Neural cell (in vitro differentiated cells): ENCODE measurements at regions not wholly inside any gene's neighbourhood (a gene's known extent, or its start where the extent isn't known, plus 50 kb on each side); places are given as distances from the start of the nearest gene placed in this dataset.

ENCODE experiments used
- H2AFZ ChIP-seq: fragments of 200-600, 300-800 bp; sonication (generic), shearing (Covaris generic); 2 replicates; pipeline ENCODE4 v1.6.0; 2014; ENCODE audit warnings: low read depth, mild to moderate bottlenecking, antibody characterized with exemption, low read length, moderate library complexity
- H3F3A ChIP-seq: fragments of 200-600 bp; shearing (Covaris generic); 2 replicates; pipeline ENCODE4 v1.6.1; 2016; ENCODE audit warnings: mild to moderate bottlenecking, moderate library complexity, mixed read lengths, antibody characterized with exemption, low read length; ENCODE audit not compliant: insufficient read depth, poor library complexity, severe bottlenecking
- H3K27ac ChIP-seq: fragments of 200-600, 300-800 bp; sonication (generic), shearing (Covaris generic); 2 replicates; pipeline ENCODE4 v1.5.1; 2014; ENCODE audit warnings: mild to moderate bottlenecking, low read length, moderate library complexity
- H3K27me3 ChIP-seq: fragments of 300-800, 200-600 bp; sonication (generic), shearing (Covaris generic); 2 replicates; pipeline ENCODE4 v1.6.0; 2014; ENCODE audit warnings: mild to moderate bottlenecking, low read depth, low read length, moderate library complexity; ENCODE audit not compliant: insufficient read depth
- H3K36me3 ChIP-seq: fragments of 300-800, 200-600 bp; sonication (generic), shearing (Covaris generic); 2 replicates; pipeline ENCODE4 v1.5.1; 2014; ENCODE audit warnings: mild to moderate bottlenecking, antibody characterized with exemption, low read length, moderate library complexity; ENCODE audit not compliant: insufficient read depth
- H3K4me2 ChIP-seq: fragments of 300-800, 200-600 bp; sonication (generic), shearing (Covaris generic); 2 replicates; pipeline ENCODE4 v1.6.0; 2014; ENCODE audit warnings: mild to moderate bottlenecking, low read length
- H3K4me3 ChIP-seq: fragments of 300-800, 200-600 bp; sonication (generic), shearing (Covaris generic); 2 replicates; pipeline ENCODE4 v1.5.1; 2014; ENCODE audit warnings: mild to moderate bottlenecking, low read length, moderate library complexity
- H3K79me2 ChIP-seq: fragments of 200-600 bp; shearing (Covaris generic); replicated peaks from 2 replicates; pipeline ENCODE4 v1.6.0; 2014; ENCODE audit warnings: mild to moderate bottlenecking, low read length, moderate library complexity; ENCODE audit not compliant: insufficient read depth
- H3K9ac ChIP-seq: fragments of 300-800, 200-600 bp; sonication (generic), shearing (Covaris generic); 2 replicates; pipeline ENCODE4 v1.6.1; 2016; ENCODE audit warnings: mild to moderate bottlenecking, low read length, mixed read lengths
- H3K9me2 ChIP-seq: fragments of 200-600 bp; shearing (Covaris generic); 2 replicates; pipeline ENCODE4 v1.6.1; 2016; ENCODE audit warnings: mild to moderate bottlenecking, low read length, mixed read lengths; ENCODE audit not compliant: insufficient read depth
- H3K9me3 ChIP-seq: fragments of 200-600, 300-800 bp; sonication (generic), shearing (Covaris generic); 2 replicates; pipeline ENCODE4 v1.6.1; 2016; ENCODE audit warnings: mild to moderate bottlenecking, mixed run types, low read length, moderate library complexity, mixed read lengths
- H4K20me1 ChIP-seq: fragments of 200-600 bp; shearing (Covaris generic); 2 replicates; pipeline ENCODE4 v1.6.1; 2016; ENCODE audit warnings: mild to moderate bottlenecking, mixed run types; ENCODE audit not compliant: insufficient read depth
- EP300 ChIP-seq: fragments of 450-650 bp; conservative IDR thresholded peaks from 2 replicates; pipeline ENCODE4 v1.6.1; 2014; ENCODE audit warnings: antibody characterized with exemption, mild to moderate bottlenecking, moderate library complexity; ENCODE audit not compliant: poor library complexity, severe bottlenecking
- EZH2 ChIP-seq: fragments of 200-600, 300-800 bp; shearing (Covaris generic), sonication (generic); IDR thresholded peaks from 2 replicates; pipeline ENCODE4 v1.6.1; 2014; ENCODE audit warnings: antibody characterized with exemption, low read length, borderline replicate concordance, mild to moderate bottlenecking; ENCODE audit not compliant: insufficient read depth, poor library complexity, severe bottlenecking
- MXI1 ChIP-seq: fragments of 450-650 bp; conservative IDR thresholded peaks from 2 replicates; pipeline ENCODE4 v1.6.1; 2014; ENCODE audit warnings: antibody characterized with exemption, mild to moderate bottlenecking; ENCODE audit not compliant: poor library complexity, severe bottlenecking
- POLR2AphosphoS5 ChIP-seq: IDR thresholded peaks from 2 replicates; pipeline ENCODE4 v1.6.1; 2012
- RAD21 ChIP-seq: fragments of 450-650 bp; conservative IDR thresholded peaks from 2 replicates; pipeline ENCODE4 v1.6.1; 2014; ENCODE audit warnings: antibody characterized with exemption, mild to moderate bottlenecking, moderate library complexity
- SMC3 ChIP-seq: fragments of 450-650 bp; conservative IDR thresholded peaks from 2 replicates; pipeline ENCODE4 v1.6.1; 2014; ENCODE audit warnings: antibody characterized with exemption, mild to moderate bottlenecking, moderate library complexity; ENCODE audit not compliant: poor library complexity
- TAF1 ChIP-seq: IDR thresholded peaks from 2 replicates; pipeline ENCODE4 v1.6.1; 2012; ENCODE audit warnings: low read depth
- TF ChIP-seq, protein P1 (sequence below): IDR thresholded peaks from 2 replicates; pipeline ENCODE4 v1.6.1; 2012; ENCODE audit warnings: borderline replicate concordance
- TF ChIP-seq, protein P2 (sequence below): fragments of 450-650 bp; IDR thresholded peaks from 2 replicates; pipeline ENCODE4 v1.5.1; 2014; ENCODE audit warnings: antibody characterized with exemption, mild to moderate bottlenecking, moderate library complexity; ENCODE audit not compliant: poor library complexity, severe bottlenecking

DNA sequence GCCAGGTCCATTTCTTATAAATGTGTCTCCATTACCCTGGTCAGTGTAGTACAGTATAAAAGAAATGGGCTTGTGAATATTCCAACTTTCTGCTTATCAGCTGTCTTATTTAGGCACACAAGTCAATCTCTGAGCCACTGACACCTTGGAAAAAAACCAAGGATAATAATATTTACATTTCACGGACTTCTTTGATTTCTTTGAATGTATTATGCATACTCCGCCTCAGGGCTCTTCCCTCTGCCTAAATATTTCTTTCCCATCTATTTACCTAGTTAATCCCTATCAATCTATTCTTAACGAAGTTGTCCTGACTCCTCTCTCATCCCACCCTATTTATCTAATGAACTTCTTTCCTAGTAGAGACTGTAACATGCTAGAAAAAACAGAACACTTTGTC lies 253.8 kb downstream of the CRPPA start:
- no peaks in the 10 kb centered on the region for H3K9me3 ChIP-seq
- no peaks in the 10 kb centered on the region for H3F3A ChIP-seq
- H3K27me3 ChIP-seq = no peaks in the 10 kb centered on the region
- H3K79me2 ChIP-seq = no peaks in the 10 kb centered on the region
- no peak overlapping the region for H3K9ac ChIP-seq
- H2AFZ ChIP-seq = no peak overlapping the region
- no peaks in the 10 kb centered on the region for H3K36me3 ChIP-seq
- H3K4me3 ChIP-seq = no peak overlapping the region
- no peaks in the 10 kb centered on the region for H4K20me1 ChIP-seq
- TF ChIP-seq SMC3 = no peak
- TF ChIP-seq POLR2AphosphoS5 = no peak
- no peak for TF ChIP-seq EP300
- TF ChIP-seq MXI1 = no peak
- no peak for TF ChIP-seq TAF1
- TF ChIP-seq, protein P1, sequence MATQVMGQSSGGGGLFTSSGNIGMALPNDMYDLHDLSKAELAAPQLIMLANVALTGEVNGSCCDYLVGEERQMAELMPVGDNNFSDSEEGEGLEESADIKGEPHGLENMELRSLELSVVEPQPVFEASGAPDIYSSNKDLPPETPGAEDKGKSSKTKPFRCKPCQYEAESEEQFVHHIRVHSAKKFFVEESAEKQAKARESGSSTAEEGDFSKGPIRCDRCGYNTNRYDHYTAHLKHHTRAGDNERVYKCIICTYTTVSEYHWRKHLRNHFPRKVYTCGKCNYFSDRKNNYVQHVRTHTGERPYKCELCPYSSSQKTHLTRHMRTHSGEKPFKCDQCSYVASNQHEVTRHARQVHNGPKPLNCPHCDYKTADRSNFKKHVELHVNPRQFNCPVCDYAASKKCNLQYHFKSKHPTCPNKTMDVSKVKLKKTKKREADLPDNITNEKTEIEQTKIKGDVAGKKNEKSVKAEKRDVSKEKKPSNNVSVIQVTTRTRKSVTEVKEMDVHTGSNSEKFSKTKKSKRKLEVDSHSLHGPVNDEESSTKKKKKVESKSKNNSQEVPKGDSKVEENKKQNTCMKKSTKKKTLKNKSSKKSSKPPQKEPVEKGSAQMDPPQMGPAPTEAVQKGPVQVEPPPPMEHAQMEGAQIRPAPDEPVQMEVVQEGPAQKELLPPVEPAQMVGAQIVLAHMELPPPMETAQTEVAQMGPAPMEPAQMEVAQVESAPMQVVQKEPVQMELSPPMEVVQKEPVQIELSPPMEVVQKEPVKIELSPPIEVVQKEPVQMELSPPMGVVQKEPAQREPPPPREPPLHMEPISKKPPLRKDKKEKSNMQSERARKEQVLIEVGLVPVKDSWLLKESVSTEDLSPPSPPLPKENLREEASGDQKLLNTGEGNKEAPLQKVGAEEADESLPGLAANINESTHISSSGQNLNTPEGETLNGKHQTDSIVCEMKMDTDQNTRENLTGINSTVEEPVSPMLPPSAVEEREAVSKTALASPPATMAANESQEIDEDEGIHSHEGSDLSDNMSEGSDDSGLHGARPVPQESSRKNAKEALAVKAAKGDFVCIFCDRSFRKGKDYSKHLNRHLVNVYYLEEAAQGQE = no peak
- H3K4me2 ChIP-seq = no peak overlapping the region
- H3K9me2 ChIP-seq = no peaks in the 10 kb centered on the region
- no peak overlapping the region for H3K27ac ChIP-seq

DNA sequence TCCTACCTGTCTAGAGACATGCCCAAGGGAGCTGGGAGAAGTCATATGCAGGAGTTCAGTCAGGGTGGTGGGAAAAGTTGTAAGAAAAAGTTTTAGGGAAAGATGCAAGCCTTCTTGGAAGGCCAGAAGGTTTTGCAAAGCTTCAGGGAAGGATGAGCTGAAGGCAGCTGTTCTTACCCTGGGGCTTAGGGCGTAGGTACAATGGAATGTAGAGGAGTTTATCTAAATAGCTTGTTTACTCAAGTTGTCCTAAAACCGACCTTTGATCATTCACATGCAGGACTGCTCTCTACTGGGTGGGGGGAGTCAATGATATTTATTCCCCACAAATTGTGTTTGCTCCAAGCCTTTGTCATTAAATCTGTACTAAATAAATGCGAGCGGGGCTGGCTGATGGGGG lies 277.0 kb downstream of the CRPPA start:
- Histone ChIP-seq H3F3A (no peaks in the 10 kb centered on the region), H3K27me3 (no peaks in the 10 kb centered on the region), H3K79me2 (no peaks in the 10 kb centered on the region), H3K4me2 (no peak overlapping the region), H3K4me3 (no peak overlapping the region), H3K9me3 (peaks cover 8% of the 10 kb centered on the region), H3K9me2 (no peaks in the 10 kb centered on the region), H4K20me1 (no peaks in the 10 kb centered on the region), H3K36me3 (no peaks in the 10 kb centered on the region), H2AFZ (no peak overlapping the region), H3K9ac (no peak overlapping the region), H3K27ac (no peak overlapping the region)
- TF ChIP-seq EP300 = no peak
- TF ChIP-seq TAF1 = no peak
- TF ChIP-seq MXI1 = no peak
- TF ChIP-seq, protein P1 = no peak
- no peak for TF ChIP-seq POLR2AphosphoS5
- TF ChIP-seq, protein P2, sequence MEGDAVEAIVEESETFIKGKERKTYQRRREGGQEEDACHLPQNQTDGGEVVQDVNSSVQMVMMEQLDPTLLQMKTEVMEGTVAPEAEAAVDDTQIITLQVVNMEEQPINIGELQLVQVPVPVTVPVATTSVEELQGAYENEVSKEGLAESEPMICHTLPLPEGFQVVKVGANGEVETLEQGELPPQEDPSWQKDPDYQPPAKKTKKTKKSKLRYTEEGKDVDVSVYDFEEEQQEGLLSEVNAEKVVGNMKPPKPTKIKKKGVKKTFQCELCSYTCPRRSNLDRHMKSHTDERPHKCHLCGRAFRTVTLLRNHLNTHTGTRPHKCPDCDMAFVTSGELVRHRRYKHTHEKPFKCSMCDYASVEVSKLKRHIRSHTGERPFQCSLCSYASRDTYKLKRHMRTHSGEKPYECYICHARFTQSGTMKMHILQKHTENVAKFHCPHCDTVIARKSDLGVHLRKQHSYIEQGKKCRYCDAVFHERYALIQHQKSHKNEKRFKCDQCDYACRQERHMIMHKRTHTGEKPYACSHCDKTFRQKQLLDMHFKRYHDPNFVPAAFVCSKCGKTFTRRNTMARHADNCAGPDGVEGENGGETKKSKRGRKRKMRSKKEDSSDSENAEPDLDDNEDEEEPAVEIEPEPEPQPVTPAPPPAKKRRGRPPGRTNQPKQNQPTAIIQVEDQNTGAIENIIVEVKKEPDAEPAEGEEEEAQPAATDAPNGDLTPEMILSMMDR = no peak
- no peak for TF ChIP-seq RAD21
- TF ChIP-seq EZH2 = no peak
